Stimulated activated CD4-positive, alpha-beta T cell treated with anti-CD3 and anti-CD28 coated beads, Interleukin-12 subunit alpha, Interleukin-12 subunit beta, amount 100 ng/mL, for 48 hours (primary cell): ENCODE measurements at regions not wholly inside any gene's neighbourhood (a gene's known extent, or its start where the extent isn't known, plus 50 kb on each side); places are given as distances from the start of the nearest gene placed in this dataset.

ENCODE experiments used
- DNase-seq, 3 donors: peaks; one replicate each; pipeline ENCODE4 v3.0.0-alpha.2; 2020; ENCODE audit warnings: low read depth in 2 of 3, low spot score in 1 of 3

- no peak for DNase-seq
Measured at GRCh38 chr16:85433477-85433876, 179.6 kb upstream of the GSE1 start.

- DNase-seq: no peak
Measured at GRCh38 chr16:85435286-85435685, 177.8 kb upstream of the GSE1 start.

GRCh38 chr16:85435700-85436099 lies 177.4 kb upstream of the GSE1 start:
- no peak for DNase-seq

GRCh38 chr16:85436207-85436606 lies 176.9 kb upstream of the GSE1 start:
- no peak for DNase-seq

GRCh38 chr16:85436636-85437165 lies 176.4 kb upstream of the GSE1 start:
- DNase-seq: no peak

- DNase-seq: no peak
Measured at GRCh38 chr16:85437166-85438052, 175.7 kb upstream of the GSE1 start.

GRCh38 chr16:85438981-85439685 lies 174.0 kb upstream of the GSE1 start:
- no peak for DNase-seq

GRCh38 chr16:85440744-85441143 lies 172.4 kb upstream of the GSE1 start:
- DNase-seq: no peak

GRCh38 chr16:85441189-85441889 lies 171.8 kb upstream of the GSE1 start:
- DNase-seq: no peak

GRCh38 chr16:85441890-85442670 lies 171.0 kb upstream of the GSE1 start:
- no peak for DNase-seq

GRCh38 chr16:85443116-85443515 lies 170.0 kb upstream of the GSE1 start:
- no peak for DNase-seq

GRCh38 chr16:85443531-85443930 lies 169.6 kb upstream of the GSE1 start:
- DNase-seq: no peak

- no peak for DNase-seq
Measured at GRCh38 chr16:85445064-85445778, 167.9 kb upstream of the GSE1 start.

- DNase-seq: no peak
Measured at GRCh38 chr16:85445779-85446222, 167.3 kb upstream of the GSE1 start.

- DNase-seq: no peak
Measured at GRCh38 chr16:85446951-85447692, 166.0 kb upstream of the GSE1 start.

- DNase-seq: no peak
Measured at GRCh38 chr16:85447693-85448313, 165.3 kb upstream of the GSE1 start.

GRCh38 chr16:85448557-85449190 lies 164.4 kb upstream of the GSE1 start:
- DNase-seq: no peak

GRCh38 chr16:85449191-85449884 lies 163.8 kb upstream of the GSE1 start:
- no peak for DNase-seq
